ENCODE measurements at regions not wholly inside any gene's neighbourhood (a gene's known extent, or its start where the extent isn't known, plus 50 kb on each side); places are given as distances from the start of the nearest gene placed in this dataset.
"Not testable (repeated sequence)": the region's sequence is repeated elsewhere in the genome, so short reads cannot be mapped to it uniquely, and the experiment has no call there.

DNA sequence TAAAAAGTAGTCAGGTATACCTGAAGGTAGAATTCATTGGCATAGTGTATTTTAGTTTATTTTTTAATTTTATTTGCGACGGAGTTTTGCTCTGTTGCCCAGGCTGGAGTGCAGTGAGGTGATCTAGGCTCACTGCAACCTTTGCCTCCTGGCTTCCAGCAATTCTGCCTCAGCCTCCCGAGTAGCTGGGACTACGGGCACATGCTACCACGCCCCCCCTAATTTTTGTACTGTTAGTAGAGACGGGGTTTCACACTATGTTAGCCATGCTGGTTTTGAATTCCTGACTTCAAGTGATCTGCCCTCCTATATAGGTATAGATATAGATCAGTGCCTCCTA, 102.8 kb upstream of the PRSS16 start:
- Histone ChIP-seq H3K27ac (replicated peaks) (peak overlapping the region; percentile 96), H3K4me3 (replicated peaks; ENCODE audit: insufficient read depth, low read length) (peak overlapping the region; percentile 56), H3K27me3 (ENCODE audit: insufficient read depth, poor library complexity, severe bottlenecking) (no peaks in the 10 kb centered on the region)
- DNase-seq (ENCODE audit: low read depth in 1 of 2, low spot score in 1 of 2) = no peak
- TF ChIP-seq REST (IDR thresholded peaks at IDR 0.05; ENCODE audit: insufficient replicate concordance, low read depth) = no peak
- no peak for TF ChIP-seq SPI1 (IDR thresholded peaks at IDR 0.05; ENCODE audit: borderline replicate concordance, low read depth)
- TF ChIP-seq CTCF (IDR thresholded peaks at IDR 0.05; ENCODE audit: insufficient read depth, low read length) = no peak
- TF ChIP-seq POLR2AphosphoS5 (IDR thresholded peaks at IDR 0.05; ENCODE audit: low read depth) = no peak
- TF ChIP-seq GABPA (IDR thresholded peaks at IDR 0.05; ENCODE audit: low read depth) = no peak

- peak overlapping the region; percentile 96 for H3K27ac ChIP-seq (replicated peaks)
- DNase-seq (ENCODE audit: low read depth in 1 of 2, low spot score in 1 of 2) = peak; percentile 89 to 95
- no peaks in the 10 kb centered on the region for H3K27me3 ChIP-seq (ENCODE audit: insufficient read depth, poor library complexity, severe bottlenecking)
Measured at GRCh38 chr6:27145731-27146455, 101.6 kb upstream of the PRSS16 start.

DNA sequence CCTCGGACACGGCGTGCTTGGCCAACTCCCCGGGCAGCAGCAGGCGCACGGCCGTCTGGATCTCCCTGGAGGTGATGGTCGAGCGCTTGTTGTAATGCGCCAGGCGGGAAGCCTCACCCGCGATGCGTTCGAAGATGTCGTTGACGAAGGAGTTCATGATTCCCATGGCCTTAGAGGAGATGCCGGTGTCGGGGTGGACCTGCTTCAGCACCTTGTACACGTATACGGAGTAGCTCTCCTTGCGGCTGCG, 101.1 kb upstream of the PRSS16 start:
- Histone ChIP-seq H3K4me3 (replicated peaks; ENCODE audit: insufficient read depth, low read length) (peak overlapping the region; percentile 56), H3K27ac (replicated peaks) (peak overlapping the region; percentile 96)
- not testable (repeated sequence) for DNase-seq (ENCODE audit: low read depth in 1 of 2, low spot score in 1 of 2); H3K27me3 ChIP-seq (ENCODE audit: insufficient read depth, poor library complexity, severe bottlenecking)

More at GRCh38 chr6:27145731-27146455, 101.6 kb upstream of the PRSS16 start:
- peak overlapping the region; percentile 56 for H3K4me3 ChIP-seq (replicated peaks; ENCODE audit: insufficient read depth, low read length)
- TF ChIP-seq POLR2AphosphoS5 (IDR thresholded peaks at IDR 0.05; ENCODE audit: low read depth) (peak; percentile 94), REST (IDR thresholded peaks at IDR 0.05; ENCODE audit: insufficient replicate concordance, low read depth) (no peak), GABPA (IDR thresholded peaks at IDR 0.05; ENCODE audit: low read depth) (peak; percentile 60; the same call in 1 of the 2 replicates), CTCF (IDR thresholded peaks at IDR 0.05; ENCODE audit: insufficient read depth, low read length) (no peak), SPI1 (IDR thresholded peaks at IDR 0.05; ENCODE audit: borderline replicate concordance, low read depth) (peak; percentile 74; the same call in 1 of the 2 replicates)

DNA sequence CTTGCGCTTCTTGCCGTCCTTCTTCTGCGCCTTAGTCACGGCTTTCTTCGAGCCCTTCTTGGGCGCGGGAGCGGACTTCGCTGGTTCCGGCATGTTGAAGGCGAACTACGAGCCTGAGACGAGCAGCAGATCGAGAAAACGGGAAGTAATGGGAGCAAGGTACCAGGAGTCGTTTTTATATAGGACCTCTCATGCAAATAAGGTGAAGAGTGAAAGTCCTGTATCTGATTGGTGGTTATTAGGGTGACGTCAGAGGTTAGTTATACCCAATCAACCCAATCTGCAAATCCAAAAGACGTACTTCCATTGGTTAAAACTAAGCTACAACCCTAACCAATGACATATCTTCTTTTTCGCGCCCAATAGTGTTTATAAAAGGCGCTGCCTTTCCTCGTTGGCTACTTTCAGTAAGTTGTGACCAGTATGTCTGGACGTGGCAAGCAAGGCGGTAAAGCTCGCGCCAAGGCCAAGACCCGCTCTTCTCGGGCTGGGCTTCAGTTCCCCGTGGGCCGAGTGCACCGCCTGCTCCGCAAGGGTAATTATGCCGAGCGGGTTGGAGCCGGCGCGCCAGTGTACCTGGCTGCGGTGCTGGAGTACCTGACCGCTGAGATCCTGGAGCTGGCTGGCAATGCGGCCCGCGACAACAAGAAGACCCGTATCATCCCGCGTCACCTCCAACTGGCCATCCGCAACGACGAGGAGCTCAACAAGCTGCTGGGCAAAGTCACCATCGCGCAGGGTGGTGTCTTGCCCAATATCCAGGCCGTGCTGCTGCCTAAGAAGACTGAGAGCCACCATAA, 100.6 kb upstream of the PRSS16 start:
- DNase-seq (ENCODE audit: low read depth in 1 of 2, low spot score in 1 of 2) = peak; percentile 93 to 98
- H3K4me3 ChIP-seq (replicated peaks; ENCODE audit: insufficient read depth, low read length) = peak overlapping the region; percentile 56
- H3K27ac ChIP-seq (replicated peaks) = peak overlapping the region; percentile 96
- no peaks in the 10 kb centered on the region for H3K27me3 ChIP-seq (ENCODE audit: insufficient read depth, poor library complexity, severe bottlenecking)
- TF ChIP-seq POLR2AphosphoS5 (IDR thresholded peaks at IDR 0.05; ENCODE audit: low read depth) = peak; percentile 100
- peak; percentile 65 for TF ChIP-seq REST (IDR thresholded peaks at IDR 0.05; ENCODE audit: insufficient replicate concordance, low read depth)
- no peak for TF ChIP-seq SPI1 (IDR thresholded peaks at IDR 0.05; ENCODE audit: borderline replicate concordance, low read depth)
- no peak for TF ChIP-seq CTCF (IDR thresholded peaks at IDR 0.05; ENCODE audit: insufficient read depth, low read length)
- no peak; the same call in 1 of the 2 replicates for TF ChIP-seq GABPA (IDR thresholded peaks at IDR 0.05; ENCODE audit: low read depth)

Measured in HL-60 (cell line).